ENCODE measurements at regions not wholly inside any gene's neighbourhood (a gene's known extent, or its start where the extent isn't known, plus 50 kb on each side); places are given as distances from the start of the nearest gene placed in this dataset.

DNA sequence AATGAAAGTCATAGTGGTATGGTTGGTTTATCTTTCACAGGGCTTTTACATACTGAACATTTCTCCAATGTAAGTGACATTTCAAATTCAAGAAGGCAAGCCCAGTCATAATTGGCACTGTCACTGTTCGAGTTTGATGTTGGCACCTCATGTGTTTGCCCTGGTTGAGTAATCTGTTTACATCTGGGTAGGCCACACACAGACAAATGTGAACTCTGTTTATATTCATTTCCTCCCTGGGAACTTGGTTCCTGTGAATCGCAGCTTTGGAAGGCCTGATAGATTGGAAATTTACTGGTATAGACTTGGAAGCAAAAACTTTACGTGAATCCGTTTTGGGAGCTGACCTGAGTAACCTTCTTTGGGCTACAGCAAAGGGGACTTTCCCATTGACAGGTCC is 395.2 kb upstream of the AZI2 start:
- no peaks in the 10 kb centered on the region for H4K20me1 ChIP-seq (ENCODE audit: insufficient read depth, low read length)
- no peak overlapping the region for H3K4me3 ChIP-seq (ENCODE audit: low read length)
- DNase-seq = no peak
- no peaks in the 10 kb centered on the region for H3K36me3 ChIP-seq (replicated peaks; ENCODE audit: insufficient read depth, low read length)
- no peaks in the 10 kb centered on the region for H3K4me1 ChIP-seq (ENCODE audit: low read length)
- H3K27me3 ChIP-seq (replicated peaks; ENCODE audit: insufficient read depth, low read length) = no peaks in the 10 kb centered on the region
- TF ChIP-seq EZH2 (optimal IDR thresholded peaks at IDR 0.05; ENCODE audit: low read depth, low read length) = no peak
- TF ChIP-seq, protein P1, sequence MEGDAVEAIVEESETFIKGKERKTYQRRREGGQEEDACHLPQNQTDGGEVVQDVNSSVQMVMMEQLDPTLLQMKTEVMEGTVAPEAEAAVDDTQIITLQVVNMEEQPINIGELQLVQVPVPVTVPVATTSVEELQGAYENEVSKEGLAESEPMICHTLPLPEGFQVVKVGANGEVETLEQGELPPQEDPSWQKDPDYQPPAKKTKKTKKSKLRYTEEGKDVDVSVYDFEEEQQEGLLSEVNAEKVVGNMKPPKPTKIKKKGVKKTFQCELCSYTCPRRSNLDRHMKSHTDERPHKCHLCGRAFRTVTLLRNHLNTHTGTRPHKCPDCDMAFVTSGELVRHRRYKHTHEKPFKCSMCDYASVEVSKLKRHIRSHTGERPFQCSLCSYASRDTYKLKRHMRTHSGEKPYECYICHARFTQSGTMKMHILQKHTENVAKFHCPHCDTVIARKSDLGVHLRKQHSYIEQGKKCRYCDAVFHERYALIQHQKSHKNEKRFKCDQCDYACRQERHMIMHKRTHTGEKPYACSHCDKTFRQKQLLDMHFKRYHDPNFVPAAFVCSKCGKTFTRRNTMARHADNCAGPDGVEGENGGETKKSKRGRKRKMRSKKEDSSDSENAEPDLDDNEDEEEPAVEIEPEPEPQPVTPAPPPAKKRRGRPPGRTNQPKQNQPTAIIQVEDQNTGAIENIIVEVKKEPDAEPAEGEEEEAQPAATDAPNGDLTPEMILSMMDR (IDR thresholded peaks at IDR 0.05; ENCODE audit: low read length) = no peak
- no peak for TF ChIP-seq EZH2phosphoT487 (IDR thresholded peaks at IDR 0.05; ENCODE audit: low read length)
- no peaks in the 10 kb centered on the region for H3K9me2 ChIP-seq (replicated peaks; ENCODE audit: insufficient read depth, low read length)
- H2AFZ ChIP-seq (ENCODE audit: low read length) = no peak overlapping the region
- no peak overlapping the region for H3K27ac ChIP-seq (ENCODE audit: low read length)
- H3F3A ChIP-seq (ENCODE audit: insufficient read depth, low read length) = no peaks in the 10 kb centered on the region
- no peaks in the 10 kb centered on the region for H3K9me3 ChIP-seq (replicated peaks; ENCODE audit: insufficient read depth, low read length)
- no peaks in the 10 kb centered on the region for H3K79me2 ChIP-seq (ENCODE audit: low read length)
- H3K4me2 ChIP-seq (ENCODE audit: low read depth, low read length) = no peak overlapping the region
- no peak overlapping the region for H3K9ac ChIP-seq (ENCODE audit: low read length)

DNA sequence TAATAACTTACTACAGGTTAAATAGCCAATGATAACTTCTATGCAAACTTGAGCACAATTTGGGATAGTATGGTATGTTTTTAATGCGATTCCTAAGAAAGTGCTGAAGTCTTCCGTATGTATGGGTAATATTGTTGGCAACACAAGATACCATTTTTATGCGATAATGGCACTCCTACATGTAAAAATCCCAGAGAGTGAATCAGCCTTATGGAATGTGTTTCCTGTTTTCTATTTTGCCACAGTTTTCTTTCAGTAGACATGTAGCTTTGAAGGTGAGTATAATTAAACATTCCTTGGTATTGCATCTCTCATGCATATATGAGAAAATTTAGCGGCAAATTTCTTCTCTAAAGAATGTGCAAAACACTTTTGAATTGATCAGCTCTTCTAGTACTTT is 396.8 kb upstream of the AZI2 start:
- Histone ChIP-seq H3K4me3 (ENCODE audit: low read length) (no peak overlapping the region), H3K9ac (ENCODE audit: low read length) (no peak overlapping the region), H3K27me3 (replicated peaks; ENCODE audit: insufficient read depth, low read length) (no peaks in the 10 kb centered on the region), H3K36me3 (replicated peaks; ENCODE audit: insufficient read depth, low read length) (no peaks in the 10 kb centered on the region), H3K9me2 (replicated peaks; ENCODE audit: insufficient read depth, low read length) (no peaks in the 10 kb centered on the region), H3K4me2 (ENCODE audit: low read depth, low read length) (no peak overlapping the region), H3F3A (ENCODE audit: insufficient read depth, low read length) (no peaks in the 10 kb centered on the region), H3K79me2 (ENCODE audit: low read length) (no peaks in the 10 kb centered on the region), H4K20me1 (ENCODE audit: insufficient read depth, low read length) (no peaks in the 10 kb centered on the region), H2AFZ (ENCODE audit: low read length) (no peak overlapping the region), H3K27ac (ENCODE audit: low read length) (no peak overlapping the region), H3K4me1 (ENCODE audit: low read length) (no peaks in the 10 kb centered on the region), H3K9me3 (replicated peaks; ENCODE audit: insufficient read depth, low read length) (no peaks in the 10 kb centered on the region)
- TF ChIP-seq EZH2phosphoT487 (IDR thresholded peaks at IDR 0.05; ENCODE audit: low read length) = no peak
- TF ChIP-seq EZH2 (optimal IDR thresholded peaks at IDR 0.05; ENCODE audit: low read depth, low read length) = no peak
- TF ChIP-seq, protein P1 (IDR thresholded peaks at IDR 0.05; ENCODE audit: low read length) = no peak
- DNase-seq = no peak

DNA sequence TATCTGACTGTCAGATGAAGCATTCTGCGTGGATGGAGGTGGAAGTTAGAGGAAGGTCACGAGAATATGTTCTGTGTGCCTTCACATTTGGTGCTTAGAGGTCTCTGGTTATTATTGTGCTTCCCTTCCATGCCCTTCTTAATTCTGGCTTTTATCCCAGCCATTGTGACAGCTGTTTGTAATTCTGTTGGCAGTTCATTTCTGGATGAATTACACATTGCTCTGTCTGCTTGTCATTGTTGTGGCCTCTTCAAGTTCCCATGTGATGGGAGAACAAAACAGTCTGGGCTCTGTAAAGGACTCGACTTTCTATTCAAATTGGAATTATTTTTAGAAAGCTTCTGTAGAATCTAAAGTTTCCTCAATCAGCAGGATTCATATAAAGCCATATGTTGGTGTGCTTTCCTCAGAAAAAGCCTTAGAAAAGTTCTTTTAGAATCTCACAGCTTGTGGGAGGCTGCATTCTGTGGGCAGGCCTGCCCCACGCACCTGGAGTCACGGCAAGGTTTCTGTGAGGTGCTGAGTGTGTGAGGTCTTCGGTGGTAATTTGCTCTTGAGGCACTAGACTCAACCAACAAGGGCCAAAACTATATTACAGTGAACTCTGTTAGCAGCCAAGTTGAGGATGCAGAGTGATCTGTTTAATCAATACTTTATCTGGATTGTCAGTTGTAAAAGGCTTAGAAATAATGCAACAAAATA is 397.4 kb upstream of the AZI2 start:
- Histone ChIP-seq H3K9ac (ENCODE audit: low read length) (no peak overlapping the region), H3K79me2 (ENCODE audit: low read length) (no peaks in the 10 kb centered on the region), H2AFZ (ENCODE audit: low read length) (no peak overlapping the region), H3K4me1 (ENCODE audit: low read length) (no peaks in the 10 kb centered on the region), H3K9me3 (replicated peaks; ENCODE audit: insufficient read depth, low read length) (no peaks in the 10 kb centered on the region), H3K9me2 (replicated peaks; ENCODE audit: insufficient read depth, low read length) (no peaks in the 10 kb centered on the region), H3K4me2 (ENCODE audit: low read depth, low read length) (no peak overlapping the region), H3K4me3 (ENCODE audit: low read length) (no peak overlapping the region), H3K27ac (ENCODE audit: low read length) (no peak overlapping the region), H3F3A (ENCODE audit: insufficient read depth, low read length) (no peaks in the 10 kb centered on the region), H4K20me1 (ENCODE audit: insufficient read depth, low read length) (no peaks in the 10 kb centered on the region), H3K36me3 (replicated peaks; ENCODE audit: insufficient read depth, low read length) (no peaks in the 10 kb centered on the region), H3K27me3 (replicated peaks; ENCODE audit: insufficient read depth, low read length) (no peaks in the 10 kb centered on the region)
- TF ChIP-seq EZH2 (optimal IDR thresholded peaks at IDR 0.05; ENCODE audit: low read depth, low read length) = no peak
- no peak for TF ChIP-seq EZH2phosphoT487 (IDR thresholded peaks at IDR 0.05; ENCODE audit: low read length)
- TF ChIP-seq, protein P1 (IDR thresholded peaks at IDR 0.05; ENCODE audit: low read length) = no peak
- DNase-seq = no peak

Data from MM.1S (cell line).